SU-DHL-6 (cell line): ENCODE measurements at regions not wholly inside any gene's neighbourhood (a gene's known extent, or its start where the extent isn't known, plus 50 kb on each side); places are given as distances from the start of the nearest gene placed in this dataset.

Experiments used
- EZH2phosphoT487 ChIP-seq: fragments of 200-600 bp; sonication (generic), shearing (Covaris generic); conservative IDR thresholded peaks from 2 replicates; pipeline ENCODE4 v1.6.1; 2018; ENCODE audit warnings: mild to moderate bottlenecking, antibody characterized with exemption, low read length, moderate library complexity, mixed read lengths
- TF ChIP-seq, protein P1 (sequence below): fragments of 200-600 bp; sonication (generic); IDR thresholded peaks from one replicate; pipeline ENCODE4 v1.5.1; 2017; ENCODE audit warnings: antibody characterized with exemption, mild to moderate bottlenecking, low read length, moderate library complexity; ENCODE audit not compliant: insufficient read depth, poor library complexity, severe bottlenecking

DNA sequence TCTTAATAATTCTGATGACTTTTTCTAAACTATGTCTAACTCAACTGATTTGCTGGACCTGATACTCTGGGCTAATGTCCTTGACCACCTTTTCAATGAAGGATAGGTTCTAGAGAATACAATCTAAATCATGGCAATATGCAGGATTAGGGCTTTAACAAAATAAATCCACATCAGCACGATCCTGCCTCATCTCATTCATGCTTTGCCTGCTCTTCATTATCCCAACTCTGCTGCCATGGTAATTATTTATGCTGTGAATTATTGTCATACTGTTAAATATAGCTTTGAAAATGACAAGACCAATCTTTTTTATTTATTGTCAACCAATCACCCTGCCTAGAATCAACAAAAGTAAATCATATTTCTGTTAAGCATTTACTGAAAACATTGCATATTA is 2176.7 kb upstream of the AGA start:
- TF ChIP-seq, protein P1, sequence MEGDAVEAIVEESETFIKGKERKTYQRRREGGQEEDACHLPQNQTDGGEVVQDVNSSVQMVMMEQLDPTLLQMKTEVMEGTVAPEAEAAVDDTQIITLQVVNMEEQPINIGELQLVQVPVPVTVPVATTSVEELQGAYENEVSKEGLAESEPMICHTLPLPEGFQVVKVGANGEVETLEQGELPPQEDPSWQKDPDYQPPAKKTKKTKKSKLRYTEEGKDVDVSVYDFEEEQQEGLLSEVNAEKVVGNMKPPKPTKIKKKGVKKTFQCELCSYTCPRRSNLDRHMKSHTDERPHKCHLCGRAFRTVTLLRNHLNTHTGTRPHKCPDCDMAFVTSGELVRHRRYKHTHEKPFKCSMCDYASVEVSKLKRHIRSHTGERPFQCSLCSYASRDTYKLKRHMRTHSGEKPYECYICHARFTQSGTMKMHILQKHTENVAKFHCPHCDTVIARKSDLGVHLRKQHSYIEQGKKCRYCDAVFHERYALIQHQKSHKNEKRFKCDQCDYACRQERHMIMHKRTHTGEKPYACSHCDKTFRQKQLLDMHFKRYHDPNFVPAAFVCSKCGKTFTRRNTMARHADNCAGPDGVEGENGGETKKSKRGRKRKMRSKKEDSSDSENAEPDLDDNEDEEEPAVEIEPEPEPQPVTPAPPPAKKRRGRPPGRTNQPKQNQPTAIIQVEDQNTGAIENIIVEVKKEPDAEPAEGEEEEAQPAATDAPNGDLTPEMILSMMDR: no peak
- TF ChIP-seq EZH2phosphoT487: no peak
